ENCODE measurements at regions not wholly inside any gene's neighbourhood (a gene's known extent, or its start where the extent isn't known, plus 50 kb on each side); places are given as distances from the start of the nearest gene placed in this dataset.

DNA sequence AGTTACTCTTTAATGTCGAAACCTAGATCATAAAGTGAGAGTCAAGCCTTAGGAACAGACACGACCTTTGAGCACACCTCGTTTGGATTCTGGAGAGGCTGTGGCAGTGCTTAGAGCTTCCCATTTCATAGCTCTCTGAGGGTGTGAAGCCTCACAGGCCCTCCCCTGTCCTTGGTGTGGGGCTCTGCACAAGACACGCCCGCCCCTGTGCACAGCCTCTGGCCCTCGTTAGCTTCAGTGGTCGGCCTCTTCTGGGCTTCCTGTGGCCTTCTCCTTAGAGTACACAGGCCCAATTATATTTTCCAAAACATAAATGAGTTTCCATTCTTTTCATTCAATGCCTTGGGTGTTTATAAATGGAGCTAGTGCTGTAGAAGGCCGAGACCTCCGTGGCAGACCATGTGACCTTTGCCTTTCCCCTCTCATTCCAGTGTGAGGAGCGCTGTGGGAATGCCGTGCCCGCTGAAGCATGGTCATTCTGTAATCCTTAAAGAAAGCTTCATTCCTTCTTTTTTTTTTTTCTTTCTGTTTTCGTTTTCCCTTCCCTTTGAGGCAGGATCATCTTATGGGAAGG, 208.6 kb downstream of the DCDC2C start:
- H3K27me3 ChIP-seq (ENCODE audit: control insufficient read depth, low read length), result no peaks in the 10 kb centered on the region
- H3K27ac ChIP-seq (ENCODE audit: low read depth, low read length), result no peak overlapping the region
- no peaks in the 10 kb centered on the region; the same call in 1 of the 2 replicates for H3K9me3 ChIP-seq (ENCODE audit: control insufficient read depth, insufficient read depth, low read length)
- no peaks in the 10 kb centered on the region for H3K4me1 ChIP-seq (ENCODE audit: control insufficient read depth, low read length)
- no peaks in the 10 kb centered on the region for H3K36me3 ChIP-seq (ENCODE audit: control insufficient read depth, low read length)
- H3K79me2 ChIP-seq (ENCODE audit: control insufficient read depth, low read length), result no peaks in the 10 kb centered on the region
- no peak overlapping the region for H3K4me3 ChIP-seq (ENCODE audit: low read length)
- no peaks in the 10 kb centered on the region for H3K9me2 ChIP-seq (replicated peaks; ENCODE audit: control insufficient read depth, low read length)
- TF ChIP-seq CTCF (IDR thresholded peaks at IDR 0.05; ENCODE audit: low read depth, low read length, poor library complexity, severe bottlenecking) (no peak), EZH2phosphoT487 (IDR thresholded peaks at IDR 0.05; ENCODE audit: borderline replicate concordance, low read length) (no peak)
- H3F3A ChIP-seq (ENCODE audit: control insufficient read depth, insufficient read depth), result no peaks in the 10 kb centered on the region
- no peak overlapping the region for H3K4me2 ChIP-seq (ENCODE audit: low read length)
- H4K20me1 ChIP-seq (ENCODE audit: control insufficient read depth, insufficient read depth, low read depth, low read length), result no peaks in the 10 kb centered on the region

DNA sequence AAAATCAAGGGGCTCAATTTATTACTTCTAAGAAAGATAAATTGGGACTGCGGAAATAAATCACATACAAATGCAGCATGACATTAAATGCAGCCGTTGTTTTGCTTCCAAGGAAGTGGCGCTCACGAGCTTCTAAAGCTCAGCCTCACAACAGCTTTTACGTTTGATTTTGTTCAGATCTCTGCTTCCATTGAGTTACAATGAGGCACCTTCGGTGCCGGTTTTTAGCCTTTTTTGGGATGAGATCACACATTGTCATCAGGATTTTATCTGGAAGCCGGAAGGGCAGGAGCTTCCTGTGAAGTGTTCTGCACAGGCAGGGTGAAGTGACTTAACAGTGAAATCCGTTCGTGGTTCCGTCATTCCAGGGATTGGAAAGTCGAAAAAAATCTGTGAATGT, 209.8 kb downstream of the DCDC2C start:
- H3K4me1 ChIP-seq (ENCODE audit: control insufficient read depth, low read length), result no peaks in the 10 kb centered on the region
- no peaks in the 10 kb centered on the region; the same call in 1 of the 2 replicates for H3K9me3 ChIP-seq (ENCODE audit: control insufficient read depth, insufficient read depth, low read length)
- TF ChIP-seq CTCF (IDR thresholded peaks at IDR 0.05; ENCODE audit: low read depth, low read length, poor library complexity, severe bottlenecking), result no peak
- no peak for TF ChIP-seq EZH2phosphoT487 (IDR thresholded peaks at IDR 0.05; ENCODE audit: borderline replicate concordance, low read length)
- H3K9me2 ChIP-seq (replicated peaks; ENCODE audit: control insufficient read depth, low read length), result no peaks in the 10 kb centered on the region
- no peak overlapping the region for H3K4me2 ChIP-seq (ENCODE audit: low read length)
- no peaks in the 10 kb centered on the region for H3K27me3 ChIP-seq (ENCODE audit: control insufficient read depth, low read length)
- no peaks in the 10 kb centered on the region for H4K20me1 ChIP-seq (ENCODE audit: control insufficient read depth, insufficient read depth, low read depth, low read length)
- no peaks in the 10 kb centered on the region for H3F3A ChIP-seq (ENCODE audit: control insufficient read depth, insufficient read depth)
- no peaks in the 10 kb centered on the region for H3K79me2 ChIP-seq (ENCODE audit: control insufficient read depth, low read length)
- no peak overlapping the region for H3K4me3 ChIP-seq (ENCODE audit: low read length)
- H3K36me3 ChIP-seq (ENCODE audit: control insufficient read depth, low read length), result no peaks in the 10 kb centered on the region
- no peak overlapping the region for H3K27ac ChIP-seq (ENCODE audit: low read depth, low read length)

DNA sequence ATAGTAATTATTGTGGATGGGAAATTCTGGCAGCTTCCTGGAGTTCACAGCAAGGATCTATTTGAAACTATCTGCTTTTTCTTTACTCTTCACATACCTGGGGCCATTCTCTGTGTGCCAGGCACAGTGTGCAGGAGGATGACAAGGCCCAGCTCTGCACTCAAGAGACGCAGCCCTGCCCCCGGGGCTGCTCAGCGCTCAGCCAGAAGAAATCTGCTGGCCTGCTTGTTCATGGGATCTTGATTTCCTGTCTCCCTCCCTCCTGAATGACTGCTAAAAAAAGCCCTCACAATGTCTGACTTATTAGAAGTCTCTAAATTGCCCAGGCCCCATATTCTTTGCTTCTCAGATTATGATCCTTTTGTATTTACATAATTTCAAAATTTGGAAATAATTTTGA, 210.9 kb downstream of the DCDC2C start:
- Histone ChIP-seq H3K4me3 (ENCODE audit: low read length) (no peak overlapping the region), H4K20me1 (ENCODE audit: control insufficient read depth, insufficient read depth, low read depth, low read length) (no peaks in the 10 kb centered on the region), H3K9me2 (replicated peaks; ENCODE audit: control insufficient read depth, low read length) (no peaks in the 10 kb centered on the region), H3K4me2 (ENCODE audit: low read length) (no peak overlapping the region), H3K27me3 (ENCODE audit: control insufficient read depth, low read length) (no peaks in the 10 kb centered on the region), H3K79me2 (ENCODE audit: control insufficient read depth, low read length) (no peaks in the 10 kb centered on the region), H3F3A (ENCODE audit: control insufficient read depth, insufficient read depth) (no peaks in the 10 kb centered on the region), H3K36me3 (ENCODE audit: control insufficient read depth, low read length) (no peaks in the 10 kb centered on the region), H3K9me3 (ENCODE audit: control insufficient read depth, insufficient read depth, low read length) (no peaks in the 10 kb centered on the region), H3K4me1 (ENCODE audit: control insufficient read depth, low read length) (no peaks in the 10 kb centered on the region), H3K27ac (ENCODE audit: low read depth, low read length) (no peak overlapping the region)
- TF ChIP-seq EZH2phosphoT487 (IDR thresholded peaks at IDR 0.05; ENCODE audit: borderline replicate concordance, low read length) (no peak), CTCF (IDR thresholded peaks at IDR 0.05; ENCODE audit: low read depth, low read length, poor library complexity, severe bottlenecking) (no peak)
